Activated gamma-delta T cell treated with Interleukin-2 at 50 U/mL for 16 hours (primary cell): ENCODE measurements at regions not wholly inside any gene's neighbourhood (a gene's known extent, or its start where the extent isn't known, plus 50 kb on each side); places are given as distances from the start of the nearest gene placed in this dataset.

Source experiments
- DNase-seq: peaks from one replicate; pipeline ENCODE4 v3.0.0-alpha.2; 2020

DNA sequence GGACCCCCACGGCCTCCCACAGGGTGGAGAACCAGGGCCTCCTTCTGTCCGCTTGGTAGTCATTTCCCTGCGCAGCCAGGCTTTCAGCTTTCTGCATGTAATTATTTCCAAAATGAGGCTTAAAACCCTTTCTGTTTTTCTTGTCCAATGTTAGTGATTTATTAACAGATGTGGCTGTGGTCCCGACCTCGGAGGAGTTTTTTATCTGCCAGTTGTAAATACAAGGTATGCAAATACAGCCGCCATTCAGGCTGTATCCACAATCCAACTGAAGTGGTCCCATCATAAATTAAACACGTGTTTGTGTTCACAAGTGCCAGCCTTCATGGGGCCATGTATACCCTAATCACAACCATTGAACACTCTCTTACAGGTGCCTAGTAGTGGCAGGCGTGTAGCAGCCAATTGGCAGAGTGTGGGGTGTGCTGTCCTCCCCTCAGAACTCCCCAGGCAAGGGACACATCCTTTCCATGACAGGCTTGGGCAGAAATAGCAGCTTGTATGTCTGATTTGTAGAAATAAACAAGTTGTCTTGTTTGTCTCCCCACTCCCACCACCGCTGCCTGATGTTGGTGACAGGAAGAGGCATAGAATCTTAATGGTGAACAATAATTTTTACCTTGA, 251.3 kb upstream of the MKI67 start:
- DNase-seq = no peak

GRCh38 chr10:128377988-128378387, 251.8 kb upstream of the MKI67 start:
- DNase-seq = no peak

DNA sequence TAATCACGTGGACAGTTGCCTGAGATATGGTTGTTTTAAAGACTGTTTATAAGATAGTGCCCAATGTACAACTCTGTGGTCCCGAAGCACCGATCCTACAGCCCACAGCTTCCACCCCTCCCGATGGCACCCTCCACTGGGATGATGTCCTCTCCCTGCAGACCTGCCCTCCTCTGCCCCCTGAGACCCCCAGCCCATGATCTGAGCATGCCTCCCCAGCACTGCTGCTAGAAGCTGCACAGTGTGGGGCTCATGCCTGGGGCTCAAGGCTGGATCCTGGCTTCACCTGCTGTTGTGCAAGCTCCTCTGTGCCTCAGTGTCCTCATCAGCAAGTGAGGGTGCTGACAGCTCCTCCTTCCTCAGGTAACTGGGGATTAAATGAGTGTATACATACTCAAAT, 254.7 kb upstream of the MKI67 start:
- no peak for DNase-seq

GRCh38 chr10:128382225-128382624, 256.0 kb upstream of the MKI67 start:
- DNase-seq = no peak

- no peak for DNase-seq
Measured at GRCh38 chr10:128384831-128385230, 258.6 kb upstream of the MKI67 start.

- no peak for DNase-seq
Measured at GRCh38 chr10:128386231-128386630, 260.0 kb upstream of the MKI67 start.

GRCh38 chr10:128386816-128387604, 260.8 kb upstream of the MKI67 start:
- no peak for DNase-seq

- DNase-seq = no peak
Measured at GRCh38 chr10:128390596-128390995, 264.4 kb upstream of the MKI67 start.

GRCh38 chr10:128393546-128393945, 267.3 kb upstream of the MKI67 start:
- no peak for DNase-seq

GRCh38 chr10:128398118-128398517, 271.9 kb upstream of the MKI67 start:
- DNase-seq = no peak

GRCh38 chr10:128398999-128399398, 272.8 kb upstream of the MKI67 start:
- no peak for DNase-seq

GRCh38 chr10:128400564-128400963, 274.3 kb upstream of the MKI67 start:
- no peak for DNase-seq

GRCh38 chr10:128405450-128405849, 279.2 kb upstream of the MKI67 start:
- DNase-seq = no peak

- no peak for DNase-seq
Measured at GRCh38 chr10:128411643-128412042, 285.4 kb upstream of the MKI67 start.

GRCh38 chr10:128414568-128414967, 288.3 kb upstream of the MKI67 start:
- no peak for DNase-seq

GRCh38 chr10:128416231-128416630, 290.0 kb upstream of the MKI67 start:
- no peak for DNase-seq

DNA sequence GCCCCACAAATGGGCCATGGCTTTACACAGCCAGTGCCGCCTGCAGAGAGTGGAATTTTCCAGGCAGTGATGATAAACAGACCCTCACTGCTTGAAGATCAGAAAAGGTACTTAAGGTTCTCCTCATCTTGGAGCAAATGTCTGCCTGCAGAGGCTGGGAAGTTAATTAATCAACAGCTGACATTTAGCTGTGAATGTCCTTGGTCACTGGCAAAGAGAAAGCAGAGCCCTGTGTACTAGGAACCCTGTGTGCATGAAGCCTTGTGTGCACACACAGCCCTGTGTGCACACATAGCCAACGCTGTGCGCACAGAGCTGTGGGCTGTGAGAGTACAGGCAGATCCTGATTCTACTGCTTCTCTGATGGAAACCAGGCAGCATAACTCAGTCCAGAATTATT, 291.6 kb upstream of the MKI67 start:
- DNase-seq = no peak

- no peak for DNase-seq
Measured at GRCh38 chr10:128418819-128419218, 292.6 kb upstream of the MKI67 start.

- DNase-seq = no peak
Measured at GRCh38 chr10:128419466-128420019, 293.3 kb upstream of the MKI67 start.

DNA sequence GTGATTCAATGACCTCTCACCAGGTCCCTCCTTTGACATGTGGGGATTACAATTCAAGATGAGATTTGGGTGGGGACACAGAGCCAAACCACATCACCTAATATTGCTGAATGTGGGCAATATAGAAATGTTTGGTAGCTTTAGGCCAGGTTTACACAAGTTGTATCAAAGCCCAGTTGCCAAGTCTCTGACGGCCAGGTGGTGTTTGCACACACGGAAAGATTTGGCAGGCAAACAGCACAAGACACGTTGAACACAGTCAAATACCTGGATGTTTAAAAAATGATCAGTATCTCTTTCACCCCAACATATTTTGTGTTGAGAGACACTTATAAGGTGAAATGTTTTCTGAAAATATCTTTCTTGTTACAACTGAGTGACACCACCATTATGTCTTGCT, 294.4 kb upstream of the MKI67 start:
- no peak for DNase-seq

DNA sequence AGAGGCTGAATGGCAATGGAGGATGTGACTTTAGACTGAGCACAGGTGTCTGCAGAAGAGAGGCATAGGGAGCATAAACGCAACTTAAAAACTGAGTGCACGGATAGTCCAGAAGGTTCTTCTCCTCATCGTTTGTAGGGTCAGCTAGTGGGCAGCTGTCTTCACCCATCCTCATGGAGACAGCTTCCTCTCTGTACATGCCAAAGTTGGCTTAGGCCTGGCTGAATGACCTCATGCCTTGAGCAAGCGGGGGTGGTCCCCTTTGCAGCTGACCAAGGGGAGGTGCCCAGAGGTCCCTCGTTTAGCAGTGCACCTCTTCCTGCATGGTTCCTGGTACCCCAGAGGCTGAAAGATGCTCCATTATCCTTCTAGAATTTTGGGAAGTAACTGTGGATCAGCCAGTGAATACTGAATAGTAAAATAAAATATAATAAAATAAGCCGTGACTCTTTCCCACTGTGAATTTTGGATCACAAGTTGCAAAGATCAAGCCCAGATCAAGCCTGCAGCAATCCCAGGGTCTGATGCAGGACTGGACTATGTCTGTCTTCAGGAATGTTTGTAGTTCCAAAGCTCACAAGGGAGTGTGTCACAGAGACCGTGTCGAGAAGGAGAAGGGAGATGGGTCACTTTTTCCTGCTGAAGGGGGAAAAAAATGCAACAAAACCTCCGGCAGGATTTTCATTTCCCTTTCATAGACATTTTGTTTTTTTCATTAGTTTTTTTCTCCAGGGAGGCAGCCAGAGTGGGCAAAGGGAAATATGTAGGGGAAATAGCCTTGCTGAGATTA, 295.3 kb upstream of the MKI67 start:
- no peak for DNase-seq

DNA sequence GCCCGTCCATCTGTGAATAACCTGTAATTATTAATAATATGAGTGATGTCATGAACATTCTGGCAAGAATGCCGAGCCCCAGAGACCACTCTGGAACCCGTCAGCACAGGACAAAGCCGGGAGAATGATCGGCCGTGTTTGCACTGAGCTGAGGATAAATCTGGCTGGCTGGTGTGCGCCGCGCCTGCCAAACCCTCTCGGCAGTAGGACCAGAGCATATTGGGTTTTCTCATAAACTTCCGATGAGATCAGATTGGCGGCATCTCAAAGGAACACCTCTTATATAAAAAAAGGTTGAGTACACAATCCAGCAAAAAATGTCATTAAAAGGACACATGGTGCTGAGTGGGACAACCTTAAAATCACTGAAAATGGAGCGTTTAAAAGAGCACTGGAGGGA, 296.0 kb upstream of the MKI67 start:
- DNase-seq = no peak

- DNase-seq = no peak
Measured at GRCh38 chr10:128422999-128423398, 296.8 kb upstream of the MKI67 start.

DNA sequence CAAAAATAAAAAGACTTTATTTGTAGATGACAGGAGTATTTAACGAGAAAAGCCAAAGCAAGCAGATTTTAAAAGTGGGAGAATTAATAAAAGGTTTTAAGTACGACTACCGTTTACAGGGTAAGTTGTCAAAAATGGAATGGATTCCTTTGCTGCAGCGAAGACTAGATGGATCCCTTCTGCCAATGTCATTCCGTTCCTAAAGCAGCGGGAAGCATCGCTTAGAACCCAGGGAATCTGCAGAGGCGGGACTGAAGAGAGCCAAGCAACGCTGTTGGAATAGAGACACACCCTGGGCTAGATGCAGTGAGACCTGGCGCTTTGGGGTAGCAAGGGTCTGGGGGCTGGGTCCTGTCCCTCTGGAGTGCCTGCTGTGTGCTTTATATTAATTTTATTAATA, 303.1 kb upstream of the MKI67 start:
- DNase-seq = no peak
